A549 (cell line): ENCODE measurements at regions not wholly inside any gene's neighbourhood (a gene's known extent, or its start where the extent isn't known, plus 50 kb on each side); places are given as distances from the start of the nearest gene placed in this dataset.

Experiments used
- ATAC-seq, 2 experiments: fragments of 200-7000 bp in 1 of 2; fragments of >200 bp in 1 of 2; cut with Nextera tagmentation in 1 of 2; cut with Tn5 transposase in 1 of 2; 3 replicates each; pipeline versions ENCODE4 v1.8.0 to v1.9.1; 2018 to 2020; ENCODE audit warnings: mild to moderate bottlenecking in 1 of 2, moderate library complexity in 1 of 2
- CTCF ChIA-PET: fragments of 300-600 bp; sonication (Branson Sonifier 250); formaldehyde crosslinking; extraction: SDS; loops from one replicate; lab custom pipeline; 2021; ENCODE audit warnings: antibody characterized with exemption, inconsistent platforms; lab: Yijun Ruan, JAX
- POLR2A ChIA-PET: fragments of 350-600 bp; formaldehyde crosslinking; extraction: SDS; loops from one replicate; lab custom pipeline; 2021; ENCODE audit warnings: antibody characterized with exemption, inconsistent platforms; lab: Yijun Ruan, JAX
- DNase-seq, 2 experiments: peaks; one replicate each; pipeline versions ENCODE4 v3.0.0 to v3.0.0-alpha.2; 2011 to 2016; ENCODE audit warnings: low read depth in 1 of 2, low spot score in 1 of 2
- FAIRE-seq: peaks from 2 replicates; lab custom pipeline; 2011; peaks lifted over from hg19 to GRCh38; lab: Jason Lieb, UNC
- H3K27ac ChIP-seq, 2 experiments: fragments of >200 bp; sonication (Bioruptor Twin); formaldehyde crosslinking; 3 replicates each; pipeline ENCODE4 v1.5.1; 2016 to 2017
- H3K4me1 ChIP-seq: fragments of >200 bp; sonication (Bioruptor Twin); formaldehyde crosslinking; 3 replicates; pipeline ENCODE4 v1.6.1; 2016
- H3K4me2 ChIP-seq: fragments of >200 bp; sonication (Bioruptor Twin); formaldehyde crosslinking; 3 replicates; pipeline ENCODE4 v1.6.1; 2016
- H3K4me3 ChIP-seq: fragments of >200 bp; sonication (Bioruptor Twin); formaldehyde crosslinking; 3 replicates; pipeline ENCODE4 v1.5.1; 2016
- H3K9me3 ChIP-seq: fragments of >200 bp; sonication (Bioruptor Twin); formaldehyde crosslinking; 3 replicates; pipeline ENCODE4 v1.6.1; 2016
- BHLHE40 ChIP-seq: IDR thresholded peaks from 2 replicates; pipeline ENCODE4 v1.6.1; 2012; ENCODE audit warnings: low read depth, low read length, inconsistent platforms
- CBX2 ChIP-seq: fragments of 200-600 bp; sonication (generic); IDR thresholded peaks from 2 replicates; pipeline ENCODE4 v1.6.1; 2016; ENCODE audit warnings: low read depth, mild to moderate bottlenecking, borderline replicate concordance
- EP300 ChIP-seq, 2 experiments: fragments of >200 bp; sonication (Bioruptor Twin); formaldehyde crosslinking; IDR thresholded peaks; 2 replicates in 1 of 2; 3 replicates in 1 of 2; pipeline ENCODE4 v1.6.1; 2016 to 2017
- FOSB ChIP-seq: fragments of 250-450 bp; sonication (Bioruptor Pico); IDR thresholded peaks from 2 replicates; pipeline ENCODE4 v1.5.0; 2020; ENCODE audit warnings: mild to moderate bottlenecking, moderate library complexity
- GATA3 ChIP-seq: IDR thresholded peaks from 2 replicates; pipeline ENCODE4 v1.6.1; 2012; ENCODE audit warnings: borderline replicate concordance
- HEYL ChIP-seq: fragments of 250-450 bp; sonication (Bioruptor Pico); IDR thresholded peaks from 2 replicates; pipeline ENCODE4 v1.8.0; 2021; ENCODE audit warnings: mild to moderate bottlenecking, moderate library complexity
- MAFK ChIP-seq: fragments of 450-650 bp; IDR thresholded peaks from 2 replicates; pipeline ENCODE4 v1.6.1; 2014; ENCODE audit not compliant: partially characterized antibody
- MYC ChIP-seq: IDR thresholded peaks from 2 replicates; pipeline ENCODE4 v1.6.1; 2012; ENCODE audit warnings: mild to moderate bottlenecking, inconsistent platforms, low read length, improper control_type of control experiment, borderline replicate concordance
- NR3C1 ChIP-seq: fragments of >200 bp; sonication (Bioruptor Twin); formaldehyde crosslinking; IDR thresholded peaks from 3 replicates; pipeline ENCODE4 v1.6.1; 2017
- POLR2AphosphoS2 ChIP-seq: conservative IDR thresholded peaks from 2 replicates; pipeline ENCODE4 v1.6.1; 2012; ENCODE audit warnings: low read length, improper control_type of control experiment, inconsistent platforms
- RARB ChIP-seq: fragments of 250-450 bp; sonication (Bioruptor Pico); IDR thresholded peaks from 2 replicates; pipeline ENCODE4 v1.8.0; 2021; ENCODE audit warnings: mild to moderate bottlenecking, moderate library complexity
- TP53 ChIP-seq: fragments of 250-450 bp; sonication (Bioruptor Pico); IDR thresholded peaks from 2 replicates; pipeline ENCODE4 v1.5.0; 2021; ENCODE audit warnings: mild to moderate bottlenecking, moderate library complexity
- ZNF302 ChIP-seq: fragments of 250-450 bp; sonication (Bioruptor Pico); IDR thresholded peaks from 2 replicates; pipeline ENCODE4 v1.9.0; 2021; ENCODE audit warnings: inconsistent platforms, mild to moderate bottlenecking, moderate library complexity
- ZSCAN20 ChIP-seq: fragments of 250-450 bp; sonication (Bioruptor Pico); IDR thresholded peaks from 2 replicates; pipeline ENCODE4 v1.8.0; 2022; ENCODE audit warnings: mild to moderate bottlenecking, moderate library complexity
- WGBS: methylation state at CpG from one replicate; pipeline ENCODE4 v1.1.6; 2017; ENCODE audit errors: missing lambda C conversion rate; 5-methylcytosine and 5-hydroxymethylcytosine counted together
- TF ChIP-seq, protein P1 (sequence below): fragments of 150-350 bp; IDR thresholded peaks from 2 replicates; pipeline ENCODE4 v1.6.1; 2014; ENCODE audit warnings: low read depth, mild to moderate bottlenecking, low read length
- TF ChIP-seq, protein P2 (sequence below): IDR thresholded peaks from 2 replicates; pipeline ENCODE4 v1.6.1; 2012
- TF ChIP-seq, protein P3 (sequence below): fragments of >200 bp; sonication (Bioruptor Twin); formaldehyde crosslinking; IDR thresholded peaks from 2 replicates; pipeline ENCODE4 v1.6.1; 2016
- TF ChIP-seq, protein P4 (sequence below): IDR thresholded peaks from 2 replicates; pipeline ENCODE4 v1.6.1; 2012
- TF ChIP-seq, protein P5 (sequence below): fragments of 200-600 bp; sonication (generic); IDR thresholded peaks from 2 replicates; pipeline ENCODE4 v1.6.1; 2016; ENCODE audit warnings: antibody characterized with exemption, mild to moderate bottlenecking, moderate library complexity

DNA sequence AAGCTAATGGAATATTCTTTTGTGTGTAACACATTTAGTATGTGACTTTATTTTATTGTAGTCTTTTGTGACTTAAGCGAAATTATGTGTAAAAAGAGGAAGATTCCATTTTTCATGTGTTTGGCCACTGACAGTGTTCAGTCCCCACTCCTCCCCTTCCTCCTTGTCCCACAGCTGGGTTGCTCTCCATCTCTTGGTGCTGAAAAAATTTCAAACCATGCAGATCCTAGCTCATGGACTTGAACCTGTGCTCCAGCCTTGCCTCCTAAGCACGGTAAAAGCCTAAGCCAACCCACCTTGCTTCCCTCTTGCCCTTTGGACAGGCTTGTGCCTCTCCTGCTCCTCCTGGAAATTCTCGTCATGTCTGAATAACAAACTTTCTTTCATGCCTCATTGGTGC is 2008.5 kb upstream of the TENM3 start:
- 3% methylated on average over 3 of the region's 3 CpGs for WGBS

DNA sequence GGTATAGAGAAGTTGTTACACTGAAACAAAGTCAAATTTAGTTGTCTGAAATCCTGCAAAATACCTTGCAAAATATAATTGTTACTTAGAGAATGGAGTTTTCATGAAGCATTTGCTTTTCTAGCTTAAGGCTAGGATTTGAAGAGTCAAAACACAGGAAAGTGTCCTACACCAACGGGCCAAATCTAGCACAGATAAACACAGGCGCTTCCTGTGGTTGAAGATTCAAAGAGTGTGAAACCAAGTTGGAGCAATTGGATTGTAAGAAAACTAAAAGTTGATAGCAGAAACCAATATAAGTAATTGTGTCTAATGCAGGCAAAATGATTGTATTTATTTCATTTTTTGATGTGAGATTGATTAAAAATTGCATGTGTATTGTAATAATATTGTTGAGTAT is 2002.5 kb upstream of the TENM3 start:
- TF ChIP-seq FOSB: no peak
- TF ChIP-seq, protein P1, sequence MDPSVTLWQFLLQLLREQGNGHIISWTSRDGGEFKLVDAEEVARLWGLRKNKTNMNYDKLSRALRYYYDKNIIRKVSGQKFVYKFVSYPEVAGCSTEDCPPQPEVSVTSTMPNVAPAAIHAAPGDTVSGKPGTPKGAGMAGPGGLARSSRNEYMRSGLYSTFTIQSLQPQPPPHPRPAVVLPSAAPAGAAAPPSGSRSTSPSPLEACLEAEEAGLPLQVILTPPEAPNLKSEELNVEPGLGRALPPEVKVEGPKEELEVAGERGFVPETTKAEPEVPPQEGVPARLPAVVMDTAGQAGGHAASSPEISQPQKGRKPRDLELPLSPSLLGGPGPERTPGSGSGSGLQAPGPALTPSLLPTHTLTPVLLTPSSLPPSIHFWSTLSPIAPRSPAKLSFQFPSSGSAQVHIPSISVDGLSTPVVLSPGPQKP: no peak
- no peak for TF ChIP-seq RARB (CRISPR knock-in tag)
- no peak for TF ChIP-seq MAFK
- no peak for TF ChIP-seq ZNF302 (CRISPR knock-in tag)
- TF ChIP-seq ZSCAN20 (CRISPR knock-in tag): no peak
- TF ChIP-seq HEYL (CRISPR knock-in tag): no peak
- TF ChIP-seq POLR2AphosphoS2: no peak
- TF ChIP-seq, protein P2, sequence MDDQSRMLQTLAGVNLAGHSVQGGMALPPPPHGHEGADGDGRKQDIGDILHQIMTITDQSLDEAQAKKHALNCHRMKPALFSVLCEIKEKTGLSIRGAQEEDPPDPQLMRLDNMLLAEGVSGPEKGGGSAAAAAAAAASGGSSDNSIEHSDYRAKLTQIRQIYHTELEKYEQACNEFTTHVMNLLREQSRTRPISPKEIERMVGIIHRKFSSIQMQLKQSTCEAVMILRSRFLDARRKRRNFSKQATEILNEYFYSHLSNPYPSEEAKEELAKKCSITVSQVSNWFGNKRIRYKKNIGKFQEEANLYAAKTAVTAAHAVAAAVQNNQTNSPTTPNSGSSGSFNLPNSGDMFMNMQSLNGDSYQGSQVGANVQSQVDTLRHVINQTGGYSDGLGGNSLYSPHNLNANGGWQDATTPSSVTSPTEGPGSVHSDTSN: no peak
- no peak for TF ChIP-seq BHLHE40
- TF ChIP-seq, protein P3, sequence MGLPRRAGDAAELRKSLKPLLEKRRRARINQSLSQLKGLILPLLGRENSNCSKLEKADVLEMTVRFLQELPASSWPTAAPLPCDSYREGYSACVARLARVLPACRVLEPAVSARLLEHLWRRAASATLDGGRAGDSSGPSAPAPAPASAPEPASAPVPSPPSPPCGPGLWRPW: no peak
- no peak for TF ChIP-seq GATA3
- TF ChIP-seq TP53: no peak
- no peak for TF ChIP-seq CBX2
- TF ChIP-seq NR3C1: no peak
- TF ChIP-seq MYC: no peak
- TF ChIP-seq, protein P4, sequence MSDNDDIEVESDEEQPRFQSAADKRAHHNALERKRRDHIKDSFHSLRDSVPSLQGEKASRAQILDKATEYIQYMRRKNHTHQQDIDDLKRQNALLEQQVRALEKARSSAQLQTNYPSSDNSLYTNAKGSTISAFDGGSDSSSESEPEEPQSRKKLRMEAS: no peak
- no peak for TF ChIP-seq EP300 (IDR thresholded peaks at IDR 0.05)
- no peak for FAIRE-seq

More for the DNA sequence above, 2008.5 kb upstream of the TENM3 start:
- ChIA-PET CTCF (interaction anchor here (0.7 kb wide), 1 partner anchor 302 kb away, joined by 3 read pairs; no protein-coding TSS in a partner anchor), POLR2A (no interaction called here)
- ATAC-seq: no peak
- H3K4me3 ChIP-seq: no peak overlapping the region
- TF ChIP-seq TP53: no peak
- no peak for TF ChIP-seq BHLHE40
- TF ChIP-seq, protein P5, sequence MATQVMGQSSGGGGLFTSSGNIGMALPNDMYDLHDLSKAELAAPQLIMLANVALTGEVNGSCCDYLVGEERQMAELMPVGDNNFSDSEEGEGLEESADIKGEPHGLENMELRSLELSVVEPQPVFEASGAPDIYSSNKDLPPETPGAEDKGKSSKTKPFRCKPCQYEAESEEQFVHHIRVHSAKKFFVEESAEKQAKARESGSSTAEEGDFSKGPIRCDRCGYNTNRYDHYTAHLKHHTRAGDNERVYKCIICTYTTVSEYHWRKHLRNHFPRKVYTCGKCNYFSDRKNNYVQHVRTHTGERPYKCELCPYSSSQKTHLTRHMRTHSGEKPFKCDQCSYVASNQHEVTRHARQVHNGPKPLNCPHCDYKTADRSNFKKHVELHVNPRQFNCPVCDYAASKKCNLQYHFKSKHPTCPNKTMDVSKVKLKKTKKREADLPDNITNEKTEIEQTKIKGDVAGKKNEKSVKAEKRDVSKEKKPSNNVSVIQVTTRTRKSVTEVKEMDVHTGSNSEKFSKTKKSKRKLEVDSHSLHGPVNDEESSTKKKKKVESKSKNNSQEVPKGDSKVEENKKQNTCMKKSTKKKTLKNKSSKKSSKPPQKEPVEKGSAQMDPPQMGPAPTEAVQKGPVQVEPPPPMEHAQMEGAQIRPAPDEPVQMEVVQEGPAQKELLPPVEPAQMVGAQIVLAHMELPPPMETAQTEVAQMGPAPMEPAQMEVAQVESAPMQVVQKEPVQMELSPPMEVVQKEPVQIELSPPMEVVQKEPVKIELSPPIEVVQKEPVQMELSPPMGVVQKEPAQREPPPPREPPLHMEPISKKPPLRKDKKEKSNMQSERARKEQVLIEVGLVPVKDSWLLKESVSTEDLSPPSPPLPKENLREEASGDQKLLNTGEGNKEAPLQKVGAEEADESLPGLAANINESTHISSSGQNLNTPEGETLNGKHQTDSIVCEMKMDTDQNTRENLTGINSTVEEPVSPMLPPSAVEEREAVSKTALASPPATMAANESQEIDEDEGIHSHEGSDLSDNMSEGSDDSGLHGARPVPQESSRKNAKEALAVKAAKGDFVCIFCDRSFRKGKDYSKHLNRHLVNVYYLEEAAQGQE: peak; percentile 44; the same call in 1 of the 2 replicates
- TF ChIP-seq, all 56 proteins: peak for 1
- FAIRE-seq (no peak), DNase-seq (no peak)
- Histone ChIP-seq H3K4me2 (no peak overlapping the region), H3K4me1 (no peaks in the 10 kb centered on the region), H3K9me3 (no peaks in the 10 kb centered on the region), H3K27ac (no peak overlapping the region)

More for the DNA sequence above, 2002.5 kb upstream of the TENM3 start:
- ChIA-PET CTCF (no interaction called here), POLR2A (no interaction called here)
- Histone ChIP-seq H3K27ac (no peak overlapping the region), H3K4me2 (no peak overlapping the region), H3K9me3 (no peaks in the 10 kb centered on the region), H3K4me3 (no peak overlapping the region), H3K4me1 (no peaks in the 10 kb centered on the region)
- WGBS: 15% methylated on average over 2 of the region's 2 CpGs
- ATAC-seq (no peak), DNase-seq (no peak)
